Tongue (tissue), 1 donor: ENCODE measurements at regions not wholly inside any gene's neighbourhood (a gene's known extent, or its start where the extent isn't known, plus 50 kb on each side); places are given as distances from the start of the nearest gene placed in this dataset.
"Not testable (repeated sequence)": the region's sequence is repeated elsewhere in the genome, so short reads cannot be mapped to it uniquely, and the experiment has no call there.

ENCODE experiments used
- DNase-seq: peaks from one replicate; pipeline ENCODE4 v3.0.0-alpha.2; 2015

DNA sequence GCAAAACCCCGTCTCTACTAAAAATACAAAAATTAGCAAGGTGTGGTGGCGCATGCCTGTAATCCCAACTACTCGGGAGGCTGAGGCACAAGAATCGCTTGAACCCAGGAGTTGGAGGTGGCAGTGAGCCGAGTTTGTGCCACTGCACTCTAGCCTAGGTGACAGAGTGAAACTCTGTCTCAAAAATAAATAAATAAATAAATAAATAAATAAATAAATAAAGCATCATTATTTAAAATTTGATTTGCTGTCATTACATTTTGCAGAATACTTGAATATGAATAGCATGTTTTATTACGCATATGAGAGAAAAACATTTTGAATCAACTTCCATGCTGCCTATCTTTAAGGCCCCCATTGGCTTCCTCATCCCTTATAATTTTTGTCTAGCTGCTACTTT, 53.4 kb upstream of the MED14 start:
- not testable (repeated sequence) for DNase-seq

DNA sequence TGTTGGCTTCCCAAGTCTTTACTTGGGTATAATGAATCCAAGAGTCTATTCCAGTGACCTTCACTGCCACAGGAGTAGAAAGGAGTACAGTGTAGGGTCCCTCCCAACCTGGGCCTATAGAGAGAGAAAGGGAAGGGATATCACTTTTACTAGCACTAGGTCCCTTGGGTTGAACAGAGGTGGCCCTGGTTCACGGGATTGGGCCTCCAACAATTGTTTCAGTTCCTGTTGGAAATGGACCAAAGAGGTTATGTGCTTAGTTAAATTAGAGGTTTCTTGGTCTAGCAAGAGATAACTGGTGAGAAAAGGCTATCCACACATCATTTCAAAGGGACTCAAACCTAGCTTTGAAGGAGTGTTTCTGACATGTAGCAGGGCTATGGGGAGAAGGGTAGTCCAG, 57.1 kb upstream of the MED14 start:
- DNase-seq = no peak

GRCh38 chrX:40794829-40795130, 59.4 kb upstream of the MED14 start:
- not testable (repeated sequence) for DNase-seq

DNA sequence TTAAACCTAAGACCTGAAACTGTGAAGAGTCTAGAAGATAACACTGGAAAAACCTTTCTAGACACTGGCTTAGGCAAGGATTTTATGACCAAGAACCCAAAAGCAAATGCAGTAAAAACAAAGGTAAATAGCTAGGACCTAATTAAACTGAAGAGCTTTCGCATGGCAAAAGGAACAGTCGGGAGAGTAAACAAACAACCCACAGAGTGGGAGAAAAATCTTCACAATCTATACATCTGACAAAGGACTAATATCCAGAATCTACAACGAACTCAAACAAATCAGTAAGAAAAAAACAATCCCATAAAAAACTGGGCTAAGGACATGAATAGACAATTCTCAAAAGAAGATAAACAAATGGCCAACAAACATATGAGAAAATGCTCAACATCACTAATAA, 64.4 kb upstream of the MED14 start:
- not testable (repeated sequence) for DNase-seq

GRCh38 chrX:40805404-40805803, 70.1 kb upstream of the MED14 start:
- no peak for DNase-seq

DNA sequence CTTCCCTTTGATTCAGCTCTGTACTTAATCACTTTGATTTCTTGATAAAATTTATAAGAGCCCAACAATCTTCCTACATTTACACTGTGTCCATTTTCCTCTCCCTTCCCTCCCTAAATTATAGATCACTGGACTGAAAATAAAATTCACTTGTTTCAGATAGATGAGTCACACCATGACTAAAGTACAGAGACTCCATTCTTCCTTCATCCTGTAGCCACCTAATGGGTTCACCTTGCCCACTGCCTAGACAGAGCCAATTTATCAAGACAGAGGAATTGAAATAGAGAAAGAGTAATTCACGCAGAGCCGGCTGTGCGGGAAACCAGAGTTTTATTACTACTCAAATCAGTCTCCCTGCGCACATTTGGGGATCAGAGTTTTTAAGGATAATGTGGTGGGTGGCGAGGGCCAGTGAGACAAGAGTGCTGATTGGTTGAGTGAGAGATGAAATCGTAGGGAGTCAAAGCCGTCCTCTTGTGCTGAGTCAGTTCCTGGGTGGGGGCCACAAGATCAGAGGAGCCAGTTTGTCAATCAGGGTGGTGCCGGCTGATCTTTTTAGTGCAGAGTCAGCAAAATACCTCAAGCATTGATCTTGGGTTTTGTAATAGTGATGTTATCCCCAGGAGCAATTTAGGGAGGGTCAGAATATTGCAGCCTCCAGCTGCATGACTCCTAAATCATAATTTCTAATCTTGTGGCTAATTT, 71.3 kb upstream of the MED14 start:
- no peak for DNase-seq

GRCh38 chrX:40807384-40807783, 72.0 kb upstream of the MED14 start:
- no peak for DNase-seq

DNA sequence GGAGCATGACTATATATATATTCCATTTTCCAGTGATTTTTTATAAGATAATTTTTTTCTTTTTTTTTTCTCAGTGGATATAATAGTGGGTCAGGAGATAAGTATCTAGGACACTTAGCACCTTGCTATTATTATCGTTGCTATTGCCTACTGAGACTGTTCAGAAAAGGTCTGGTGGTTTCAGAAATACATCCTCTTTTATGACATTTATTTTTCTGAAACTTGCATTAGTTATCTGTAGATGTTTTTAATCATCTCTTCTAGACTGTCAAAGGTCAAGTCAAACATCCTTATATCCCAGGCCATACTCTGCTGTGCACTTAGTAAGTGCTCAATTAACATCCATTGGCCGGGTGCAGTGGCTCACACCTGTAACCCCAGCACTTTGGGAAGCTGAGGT, 72.9 kb upstream of the MED14 start:
- no peak for DNase-seq

DNA sequence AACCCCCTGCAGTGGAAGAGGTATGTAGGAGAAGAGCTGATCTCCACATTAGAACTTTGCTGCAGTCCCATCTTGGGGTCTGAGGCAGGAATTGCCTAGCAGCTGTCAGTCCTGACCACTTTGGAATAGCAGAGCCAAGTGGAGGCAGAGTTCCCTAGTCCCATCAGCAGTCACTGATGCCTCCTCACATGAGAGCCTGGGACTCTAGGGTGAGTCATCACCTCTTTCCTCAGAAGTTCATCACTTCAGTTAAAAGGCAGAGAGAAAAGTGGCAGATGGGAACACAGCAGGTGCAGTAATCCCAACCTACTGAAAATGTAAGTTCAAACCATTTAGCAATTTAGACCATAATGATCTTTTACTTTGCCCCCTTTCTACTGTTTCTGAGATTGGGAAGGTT, 73.9 kb upstream of the MED14 start:
- DNase-seq = no peak

- DNase-seq = not testable (repeated sequence)
Observed at GRCh38 chrX:40815045-40815444, 79.7 kb upstream of the MED14 start.

DNA sequence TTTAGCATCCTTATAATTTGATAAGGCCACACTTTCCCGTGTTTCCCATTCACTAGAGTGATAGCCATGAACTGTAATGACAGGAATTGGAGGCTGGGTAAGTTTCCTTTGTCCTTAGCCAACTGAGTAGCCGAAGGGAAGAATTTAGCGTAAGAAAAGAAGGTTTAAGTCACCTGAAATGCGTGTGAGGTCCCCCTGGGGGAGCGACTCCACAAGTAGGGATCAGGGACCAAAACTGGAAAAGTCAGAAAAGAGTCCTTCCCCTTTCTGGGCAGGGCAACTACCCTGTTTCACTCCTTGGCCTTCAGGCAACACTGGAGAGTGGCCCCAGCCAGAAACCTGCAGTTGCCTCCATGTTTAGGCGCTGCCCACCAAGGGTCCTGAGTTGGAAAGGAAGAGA, 81.6 kb upstream of the MED14 start:
- DNase-seq = no peak

- no peak for DNase-seq
Observed at GRCh38 chrX:40818236-40818635, 82.9 kb upstream of the MED14 start.

DNA sequence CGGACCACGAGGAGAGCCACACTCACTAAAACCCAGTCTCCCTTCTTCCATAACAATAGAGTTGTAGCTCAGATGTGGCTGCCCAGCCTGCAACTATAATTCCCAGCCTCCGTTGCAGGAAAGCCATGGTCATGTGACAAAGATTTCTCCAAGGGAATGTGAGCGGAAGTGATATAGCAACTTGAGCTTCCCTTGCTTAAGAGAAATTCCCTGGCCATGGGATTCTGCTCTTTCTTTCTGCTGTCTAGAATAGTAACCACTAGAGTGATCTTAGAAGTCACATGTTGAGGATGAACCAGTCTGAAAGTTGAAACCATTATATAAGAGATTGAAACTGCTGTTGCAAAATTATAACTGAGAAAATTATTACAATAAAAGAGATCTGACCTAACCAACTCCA, 86.4 kb upstream of the MED14 start:
- DNase-seq = no peak

DNA sequence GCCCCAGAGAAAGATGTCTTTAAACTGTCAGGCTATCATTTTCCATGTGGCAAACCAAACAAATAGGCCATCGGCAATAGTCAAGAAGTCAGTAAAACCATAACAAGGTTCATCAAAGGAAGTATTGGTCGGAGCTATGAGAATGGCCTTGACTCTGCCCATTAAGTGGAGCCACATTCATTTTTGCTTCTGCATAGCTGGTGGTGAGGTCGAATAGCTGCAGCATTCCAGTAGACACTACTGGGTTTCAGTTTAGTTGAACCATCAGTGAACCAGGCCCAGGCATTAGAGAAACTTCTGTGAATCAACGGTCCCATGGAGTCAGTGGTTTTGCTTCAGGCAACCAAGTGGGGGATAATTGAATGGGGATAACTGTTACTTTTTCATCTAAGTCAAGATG, 92.0 kb upstream of the MED14 start:
- DNase-seq = no peak

DNA sequence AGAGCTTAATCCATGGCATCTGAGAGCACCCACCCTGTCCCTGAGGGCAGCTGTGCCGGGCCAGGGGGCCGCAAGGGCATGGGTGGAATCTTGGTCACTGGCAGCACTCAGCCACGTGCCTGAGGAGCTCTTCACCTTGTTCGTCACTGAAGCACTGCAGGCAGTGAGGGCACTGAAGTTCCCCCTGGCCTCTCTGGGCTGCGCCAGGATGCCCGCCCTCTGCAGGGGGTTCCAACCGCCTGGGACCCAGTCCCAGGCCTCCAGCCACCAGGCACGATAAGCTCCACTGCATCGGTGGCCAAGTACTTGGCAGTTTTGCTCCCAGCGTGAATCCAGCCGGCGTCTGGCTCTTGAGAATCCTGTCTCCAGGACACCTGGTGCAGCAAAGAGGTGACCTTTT, 96.4 kb upstream of the MED14 start:
- DNase-seq = no peak

- no peak for DNase-seq
Observed at GRCh38 chrX:40832723-40833122, 97.4 kb upstream of the MED14 start.

DNA sequence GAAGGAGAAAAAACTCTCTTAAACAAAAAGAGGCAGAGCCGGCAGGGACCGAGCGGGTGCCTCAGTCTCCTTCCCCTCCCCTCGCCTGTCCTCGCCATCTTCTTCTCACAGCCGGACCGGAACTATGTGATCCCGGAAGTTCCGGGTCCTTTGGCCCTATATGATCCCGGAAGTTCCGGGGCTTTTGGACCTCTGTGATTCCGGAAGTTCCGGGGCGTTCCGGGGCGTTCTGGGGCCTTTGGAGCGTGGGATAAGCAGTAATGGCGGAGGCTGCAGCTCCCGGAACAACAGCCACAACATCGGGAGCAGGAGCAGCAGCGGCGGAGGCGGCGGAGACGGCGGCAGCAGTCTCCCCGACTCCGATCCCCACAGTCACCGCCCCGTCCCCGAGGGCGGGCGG, 98.9 kb upstream of the MED14 start:
- DNase-seq = no peak

- DNase-seq = no peak
Observed at GRCh38 chrX:40835526-40835925, 100.2 kb upstream of the MED14 start.

DNA sequence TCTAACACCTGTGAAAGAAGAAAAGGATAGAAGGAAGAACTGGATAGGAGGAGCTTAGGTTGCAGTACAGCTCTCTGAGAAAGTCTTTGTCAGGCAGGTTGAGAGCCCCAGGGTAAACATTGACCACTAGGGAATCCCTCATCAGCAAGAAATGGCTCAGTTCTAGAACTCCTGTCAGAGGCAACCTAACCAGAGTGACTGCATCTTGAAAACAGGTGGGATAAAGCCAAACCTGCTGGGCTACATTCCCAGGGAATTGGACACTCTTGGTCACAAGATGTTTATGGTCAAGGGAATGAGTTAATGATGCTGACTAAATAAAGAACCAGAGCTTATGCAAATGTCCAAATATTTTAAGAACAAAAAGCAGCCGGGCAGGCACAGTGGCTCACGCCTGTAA, 108.3 kb upstream of the MED14 start:
- DNase-seq = no peak

DNA sequence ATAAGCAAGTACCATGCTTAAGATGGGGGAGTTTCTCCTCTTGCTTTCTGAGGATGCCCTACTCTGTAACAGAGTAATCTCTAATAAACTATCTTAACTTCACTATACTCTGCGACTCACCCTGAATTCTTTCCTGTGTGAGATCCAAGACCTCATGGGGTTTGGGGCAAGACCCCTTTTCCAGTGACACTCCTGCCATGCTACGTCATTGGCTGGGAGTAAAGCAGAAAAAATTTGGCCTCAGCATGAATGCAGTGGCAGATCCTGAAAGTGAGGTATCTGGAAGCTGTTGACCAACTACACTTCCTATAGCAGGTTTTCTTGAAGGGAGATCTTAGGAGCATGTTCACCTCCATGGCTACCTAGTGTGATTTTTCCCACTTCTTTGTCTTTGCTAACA, 109.1 kb upstream of the MED14 start:
- no peak for DNase-seq

GRCh38 chrX:40845331-40845911, 110.1 kb upstream of the MED14 start:
- peak; percentile 81 for DNase-seq

DNA sequence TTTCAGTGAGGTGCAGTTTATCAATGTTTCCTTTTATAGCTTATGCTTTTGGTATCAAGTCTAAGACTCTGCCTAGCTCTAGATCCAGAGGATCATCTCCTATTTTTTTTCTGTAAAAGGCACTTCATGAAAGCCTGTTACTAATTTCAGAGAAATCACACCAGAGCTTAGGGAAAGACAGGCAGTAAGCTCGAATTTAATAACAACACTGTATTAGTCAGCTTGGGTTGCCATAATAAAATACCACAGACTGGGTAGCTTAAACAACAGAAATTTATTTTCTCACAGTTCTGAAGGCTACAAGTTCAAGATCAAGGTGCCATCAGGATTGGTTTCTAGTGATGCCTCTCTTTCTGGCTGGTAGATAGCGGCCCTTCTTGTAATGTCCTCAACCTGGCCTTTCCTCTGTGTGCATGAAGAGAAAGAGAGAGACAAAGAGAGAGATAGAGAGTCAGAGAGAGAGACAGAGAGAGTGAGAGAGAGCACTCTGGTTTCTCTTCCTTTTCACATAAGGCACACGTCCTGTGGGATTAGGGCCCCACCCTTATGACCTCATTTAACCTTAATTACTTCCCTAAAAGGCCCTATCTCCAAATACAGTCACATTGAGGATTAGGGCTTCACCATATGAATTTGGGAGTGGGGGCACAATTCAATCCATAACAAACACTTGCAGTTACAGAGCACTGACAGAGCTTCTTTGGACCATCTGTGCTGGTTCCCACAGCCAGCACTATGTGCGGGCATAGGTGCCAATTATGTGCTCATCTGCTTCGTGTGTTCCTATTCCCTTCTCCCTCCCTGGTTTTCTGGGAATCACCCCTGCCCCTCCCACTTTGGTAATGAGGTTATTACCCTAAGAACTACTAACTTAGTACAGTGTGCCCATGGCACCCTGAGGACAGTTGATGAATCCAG, 114.8 kb upstream of the MED14 start:
- DNase-seq = no peak

- DNase-seq = no peak
Observed at GRCh38 chrX:40852586-40852985, 117.2 kb upstream of the MED14 start.
